Calu3 (cell line): ENCODE measurements at regions not wholly inside any gene's neighbourhood (a gene's known extent, or its start where the extent isn't known, plus 50 kb on each side); places are given as distances from the start of the nearest gene placed in this dataset.

Source experiments
- BruUV-seq: library from RNA; stranded (reverse); fragments of 400-500 nt; replicated peaks from 2 replicates; lab custom pipeline; 2021; lab: Mats Ljungman, UMichigan
- CTCF ChIA-PET: fragments of 300-600 bp; sonication (Branson Sonifier 250); formaldehyde crosslinking; loops from one replicate; lab custom pipeline; 2022; ENCODE audit warnings: antibody characterized with exemption; lab: Charles Lee
- DNase-seq: peaks from one replicate; pipeline ENCODE4 v3.0.0; 2022
- H3K27ac Mint-ChIP-seq: one replicate; pipeline ENCODE4 v1.8.0; 2022; ENCODE audit warnings: mixed read lengths; ENCODE audit not compliant: unreplicated experiment
- H3K27me3 Mint-ChIP-seq: one replicate; pipeline ENCODE4 v1.8.0; 2022; ENCODE audit warnings: mixed read lengths; ENCODE audit not compliant: unreplicated experiment
- H3K36me3 Mint-ChIP-seq: one replicate; pipeline ENCODE4 v1.8.0; 2022; ENCODE audit warnings: mild to moderate bottlenecking, moderate library complexity, mixed read lengths; ENCODE audit not compliant: insufficient read depth, unreplicated experiment
- H3K4me1 Mint-ChIP-seq: one replicate; pipeline ENCODE4 v1.8.0; 2022; ENCODE audit warnings: mild to moderate bottlenecking, low read depth, mixed read lengths; ENCODE audit not compliant: unreplicated experiment
- H3K4me3 Mint-ChIP-seq: one replicate; pipeline ENCODE4 v1.8.0; 2022; ENCODE audit warnings: mild to moderate bottlenecking, low read depth, moderate library complexity, mixed read lengths; ENCODE audit not compliant: unreplicated experiment
- H3K9me3 Mint-ChIP-seq: one replicate; pipeline ENCODE4 v1.8.0; 2022; ENCODE audit warnings: low read depth, mixed read lengths; ENCODE audit not compliant: unreplicated experiment
- intact Hi-C: fragments of 100-400 bp; cut with micrococcal nuclease; formaldehyde crosslinking; loops from one replicate; pipeline ENCODE4 v1.10.0; 2022; ENCODE audit not compliant: unreplicated experiment
- TF ChIP-seq, protein P1 (sequence below): fragments of 200-600 bp; IDR thresholded peaks from one replicate; pipeline ENCODE4 v1.8.0; 2022; ENCODE audit warnings: antibody characterized with exemption; ENCODE audit not compliant: unreplicated experiment

DNA sequence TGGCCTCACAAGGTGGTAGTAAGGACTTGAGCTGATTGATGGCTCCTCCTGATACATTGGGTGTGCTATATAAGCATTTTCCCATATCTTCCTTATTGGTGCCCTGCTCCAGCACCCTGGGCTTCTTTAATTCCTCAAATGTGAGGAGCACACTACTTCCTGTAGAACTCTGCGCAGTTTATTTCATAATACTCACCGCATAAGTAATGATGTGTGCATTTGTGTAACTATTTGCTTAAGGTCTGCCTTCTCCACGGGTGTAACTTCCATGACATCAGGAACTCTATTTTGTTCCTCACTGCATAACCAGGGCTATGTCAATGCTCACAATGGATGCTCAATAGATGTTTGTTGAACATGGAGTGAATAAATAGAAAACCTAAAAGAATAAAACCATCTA is 392.2 kb downstream of the SEC23A start:
- BruUV-seq = no TSS peak
- TF ChIP-seq, protein P1, sequence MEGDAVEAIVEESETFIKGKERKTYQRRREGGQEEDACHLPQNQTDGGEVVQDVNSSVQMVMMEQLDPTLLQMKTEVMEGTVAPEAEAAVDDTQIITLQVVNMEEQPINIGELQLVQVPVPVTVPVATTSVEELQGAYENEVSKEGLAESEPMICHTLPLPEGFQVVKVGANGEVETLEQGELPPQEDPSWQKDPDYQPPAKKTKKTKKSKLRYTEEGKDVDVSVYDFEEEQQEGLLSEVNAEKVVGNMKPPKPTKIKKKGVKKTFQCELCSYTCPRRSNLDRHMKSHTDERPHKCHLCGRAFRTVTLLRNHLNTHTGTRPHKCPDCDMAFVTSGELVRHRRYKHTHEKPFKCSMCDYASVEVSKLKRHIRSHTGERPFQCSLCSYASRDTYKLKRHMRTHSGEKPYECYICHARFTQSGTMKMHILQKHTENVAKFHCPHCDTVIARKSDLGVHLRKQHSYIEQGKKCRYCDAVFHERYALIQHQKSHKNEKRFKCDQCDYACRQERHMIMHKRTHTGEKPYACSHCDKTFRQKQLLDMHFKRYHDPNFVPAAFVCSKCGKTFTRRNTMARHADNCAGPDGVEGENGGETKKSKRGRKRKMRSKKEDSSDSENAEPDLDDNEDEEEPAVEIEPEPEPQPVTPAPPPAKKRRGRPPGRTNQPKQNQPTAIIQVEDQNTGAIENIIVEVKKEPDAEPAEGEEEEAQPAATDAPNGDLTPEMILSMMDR = no peak
- intact Hi-C loops = no loop called here
- no peak overlapping the region for H3K4me3 Mint-ChIP-seq
- H3K36me3 Mint-ChIP-seq = no peaks in the 10 kb centered on the region
- H3K27ac Mint-ChIP-seq = no peak overlapping the region
- no peak for DNase-seq
- H3K4me1 Mint-ChIP-seq = no peaks in the 10 kb centered on the region
- CTCF ChIA-PET = interaction anchor here (1.2 kb wide), 1 partner anchor 48 kb away, joined by 3 read pairs; no protein-coding TSS in a partner anchor
- no peaks in the 10 kb centered on the region for H3K27me3 Mint-ChIP-seq
- no peaks in the 10 kb centered on the region for H3K9me3 Mint-ChIP-seq

DNA sequence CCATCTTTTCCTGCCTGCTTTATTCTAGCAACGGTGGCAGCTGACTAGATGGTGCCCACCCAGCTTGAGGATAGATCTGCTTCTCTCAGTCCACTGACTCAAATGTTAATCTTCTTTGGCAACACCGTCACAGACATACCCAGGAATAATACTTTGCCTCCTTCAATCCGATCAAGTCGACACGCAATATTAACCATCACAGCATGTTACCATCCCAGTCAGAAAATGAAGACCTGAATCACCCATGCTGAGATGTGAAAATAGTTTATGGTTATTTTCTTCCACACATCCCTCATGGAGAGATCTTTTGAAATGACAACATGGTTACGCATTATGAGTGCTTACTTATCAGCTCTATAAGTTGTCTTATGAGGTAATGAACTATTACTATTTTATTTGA is 392.8 kb downstream of the SEC23A start:
- Mint-ChIP-seq H3K4me3 (no peak overlapping the region), H3K27ac (no peak overlapping the region), H3K36me3 (no peaks in the 10 kb centered on the region), H3K9me3 (no peaks in the 10 kb centered on the region), H3K4me1 (no peaks in the 10 kb centered on the region), H3K27me3 (no peaks in the 10 kb centered on the region)
- DNase-seq = no peak
- CTCF ChIA-PET = interaction anchor here (0.5 to 1.2 kb wide), 2 partner anchors 47 to 306 kb away, joined by 3 read pairs; no protein-coding TSS in a partner anchor
- intact Hi-C loops = no loop called here
- no TSS peak for BruUV-seq
- TF ChIP-seq, protein P1 = no peak

DNA sequence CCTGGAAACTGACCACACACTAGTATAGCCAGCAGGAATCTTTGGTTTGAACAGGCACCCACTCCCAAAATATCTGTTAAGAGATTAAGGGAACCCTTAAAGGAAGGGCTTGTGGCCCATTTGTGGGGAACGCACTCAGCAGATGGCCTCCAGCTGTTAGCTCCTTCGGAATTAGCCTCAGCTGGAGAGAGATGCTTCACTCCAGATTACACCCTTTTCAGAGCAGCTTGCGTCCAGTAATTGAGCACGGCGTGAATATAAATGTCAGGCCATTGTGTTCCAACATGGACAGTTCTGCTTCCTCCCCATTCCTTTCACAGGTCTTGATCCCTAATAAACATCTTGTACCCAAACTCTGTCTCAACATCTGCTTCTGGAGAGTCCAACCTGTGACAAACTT is 397.8 kb downstream of the SEC23A start:
- TF ChIP-seq, protein P1 = no peak
- H3K27ac Mint-ChIP-seq = no peak overlapping the region
- CTCF ChIA-PET = no interaction called here
- H3K4me3 Mint-ChIP-seq = no peak overlapping the region
- intact Hi-C loops = no loop called here
- peaks cover 8% of the 10 kb centered on the region for H3K27me3 Mint-ChIP-seq
- DNase-seq = no peak
- H3K36me3 Mint-ChIP-seq = no peaks in the 10 kb centered on the region
- no peaks in the 10 kb centered on the region for H3K4me1 Mint-ChIP-seq
- H3K9me3 Mint-ChIP-seq = no peaks in the 10 kb centered on the region
- BruUV-seq = no TSS peak

DNA sequence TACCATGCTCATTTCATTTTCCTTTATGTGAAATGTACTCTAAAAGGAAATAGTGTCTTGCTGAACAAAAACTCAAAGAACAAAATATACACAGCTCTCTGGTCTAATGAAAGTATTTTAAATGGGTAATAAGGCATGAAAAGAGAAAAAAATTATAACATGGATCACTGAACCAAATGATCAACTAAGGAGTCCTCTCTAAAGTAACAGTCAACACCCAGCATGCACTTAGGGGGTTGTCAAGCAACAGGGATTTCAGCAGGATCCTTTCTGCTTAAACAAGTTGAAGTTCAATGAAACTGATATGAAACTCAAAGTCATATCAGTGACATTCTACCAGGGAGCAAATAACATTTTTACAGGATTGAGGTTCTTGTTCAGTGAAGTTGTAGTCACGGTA is 398.8 kb downstream of the SEC23A start:
- BruUV-seq = no TSS peak
- H3K36me3 Mint-ChIP-seq = no peaks in the 10 kb centered on the region
- no peaks in the 10 kb centered on the region for H3K9me3 Mint-ChIP-seq
- H3K4me1 Mint-ChIP-seq = no peaks in the 10 kb centered on the region
- H3K27ac Mint-ChIP-seq = no peak overlapping the region
- intact Hi-C loops = no loop called here
- TF ChIP-seq, protein P1 = no peak
- CTCF ChIA-PET = no interaction called here
- H3K4me3 Mint-ChIP-seq = no peak overlapping the region
- no peak for DNase-seq
- H3K27me3 Mint-ChIP-seq = peaks cover 18% of the 10 kb centered on the region
